OCI-LY1 (cell line): ENCODE measurements at regions not wholly inside any gene's neighbourhood (a gene's known extent, or its start where the extent isn't known, plus 50 kb on each side); places are given as distances from the start of the nearest gene placed in this dataset.

Experiments
- H2AFZ ChIP-seq: fragments of 200-600 bp; sonication (generic), shearing (Covaris generic); 2 replicates; pipeline ENCODE4 v1.6.0; 2014; ENCODE audit warnings: antibody characterized with exemption, mild to moderate bottlenecking, low read length
- H3F3A ChIP-seq: fragments of 200-600 bp; sonication (generic), shearing (Covaris generic); 2 replicates; pipeline ENCODE4 v1.6.0; 2014; ENCODE audit warnings: mild to moderate bottlenecking, antibody characterized with exemption, low read length, moderate library complexity; ENCODE audit not compliant: insufficient read depth
- H3K27ac ChIP-seq: fragments of 200-600 bp; sonication (generic); 2 replicates; pipeline ENCODE4 v1.5.1; 2014; ENCODE audit warnings: low read length, mixed run types, mild to moderate bottlenecking, low read depth; ENCODE audit not compliant: poor library complexity, severe bottlenecking
- H3K27me3 ChIP-seq: fragments of 200-600 bp; sonication (generic); 2 replicates; pipeline ENCODE4 v1.6.0; 2014; ENCODE audit warnings: antibody characterized with exemption, mild to moderate bottlenecking, low read length, moderate library complexity; ENCODE audit not compliant: insufficient read depth
- H3K36me3 ChIP-seq: fragments of 200-600 bp; sonication (generic); 2 replicates; pipeline ENCODE4 v1.6.1; 2014; ENCODE audit warnings: mild to moderate bottlenecking, antibody characterized with exemption, low read length, moderate library complexity, mixed read lengths; ENCODE audit not compliant: insufficient read depth
- H3K4me1 ChIP-seq: fragments of 200-600 bp; sonication (generic); 2 replicates; pipeline ENCODE4 v1.5.1; 2014; ENCODE audit warnings: mild to moderate bottlenecking, low read length, moderate library complexity; ENCODE audit not compliant: insufficient read depth, severe bottlenecking
- H3K4me2 ChIP-seq: fragments of 200-600 bp; sonication (generic), shearing (Covaris generic); 2 replicates; pipeline ENCODE4 v1.6.1; 2014; ENCODE audit warnings: low read length
- H3K4me3 ChIP-seq: fragments of 200-600 bp; sonication (generic); 2 replicates; pipeline ENCODE4 v1.5.1; 2014; ENCODE audit warnings: low read length, low read depth, mild to moderate bottlenecking, mixed read lengths; ENCODE audit not compliant: poor library complexity, severe bottlenecking
- H3K79me2 ChIP-seq: fragments of 200-600 bp; shearing (Covaris generic); 2 replicates; pipeline ENCODE4 v1.6.1; 2016; ENCODE audit warnings: mixed run types, low read length, mixed read lengths; ENCODE audit not compliant: insufficient read depth
- H3K9ac ChIP-seq: fragments of 200-600 bp; sonication (generic), shearing (Covaris generic); 2 replicates; pipeline ENCODE4 v1.6.1; 2014; ENCODE audit warnings: mild to moderate bottlenecking, low read length, mixed read lengths
- H3K9me2 ChIP-seq: fragments of 200-600 bp; sonication (generic), shearing (Covaris generic); 2 replicates; pipeline ENCODE4 v1.6.1; 2014; ENCODE audit warnings: low read depth, mild to moderate bottlenecking, low read length, mixed read lengths
- H3K9me3 ChIP-seq: fragments of 200-600 bp; shearing (Covaris generic); 2 replicates; pipeline ENCODE4 v1.6.1; 2014; ENCODE audit warnings: low read length, mixed read lengths
- H4K20me1 ChIP-seq: fragments of 200-600 bp; sonication (generic), shearing (Covaris generic); 2 replicates; pipeline ENCODE4 v1.6.0; 2016; ENCODE audit warnings: mild to moderate bottlenecking, low read length; ENCODE audit not compliant: insufficient read depth
- EZH2 ChIP-seq: fragments of 200-600 bp; sonication (generic), shearing (Covaris generic); IDR thresholded peaks from 2 replicates; pipeline ENCODE4 v1.8.0; 2017; ENCODE audit warnings: borderline replicate concordance, mixed run types, mild to moderate bottlenecking, antibody characterized with exemption, low read length, moderate library complexity, mixed read lengths
- TF ChIP-seq, protein P1 (sequence below): fragments of 200-600 bp; sonication (generic), shearing (Covaris generic); IDR thresholded peaks from 2 replicates; pipeline ENCODE4 v1.5.1; 2017; ENCODE audit warnings: mild to moderate bottlenecking, antibody characterized with exemption, low read length, moderate library complexity, mixed read lengths

DNA sequence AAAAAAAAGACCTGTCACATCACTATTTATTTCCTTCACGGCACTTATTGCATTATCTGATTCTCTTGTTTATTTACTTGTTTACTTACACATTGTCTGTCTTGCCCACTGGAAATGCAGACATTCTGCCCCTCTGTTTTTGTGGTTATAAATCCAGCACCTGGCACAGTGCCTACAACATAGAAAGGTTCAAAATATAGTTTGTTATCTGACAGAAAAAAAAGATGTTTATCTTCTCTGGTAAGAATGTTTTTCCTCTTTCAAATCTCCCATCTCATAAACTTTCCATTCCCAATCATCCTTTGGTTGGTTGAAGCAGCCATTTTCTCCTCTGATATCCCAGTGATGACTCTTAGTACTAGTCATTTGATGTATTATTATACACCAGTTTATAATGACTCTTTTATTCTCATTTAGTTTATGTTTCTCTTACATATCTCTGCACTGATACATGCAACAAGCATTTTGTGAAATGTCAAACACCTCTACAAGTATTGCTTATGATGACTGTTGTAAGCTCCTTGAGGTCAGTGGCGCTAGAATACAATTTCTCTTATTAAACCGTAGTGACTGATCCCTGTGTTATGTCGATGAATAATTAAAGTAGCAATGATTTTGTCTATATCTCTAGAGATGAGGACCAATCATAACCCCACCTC lies 398.4 kb upstream of the TBL1XR1 start:
- H3K27ac ChIP-seq: no peak overlapping the region
- H3K27me3 ChIP-seq: no peaks in the 10 kb centered on the region
- no peaks in the 10 kb centered on the region for H4K20me1 ChIP-seq
- H3K9ac ChIP-seq: no peak overlapping the region
- no peak overlapping the region for H2AFZ ChIP-seq
- no peaks in the 10 kb centered on the region for H3K36me3 ChIP-seq
- no peaks in the 10 kb centered on the region for H3K9me3 ChIP-seq
- no peak overlapping the region for H3K4me2 ChIP-seq
- peaks cover 15% of the 10 kb centered on the region for H3K4me1 ChIP-seq
- H3K4me3 ChIP-seq: no peak overlapping the region
- TF ChIP-seq EZH2: no peak
- no peaks in the 10 kb centered on the region for H3K9me2 ChIP-seq
- no peaks in the 10 kb centered on the region for H3F3A ChIP-seq
- no peaks in the 10 kb centered on the region for H3K79me2 ChIP-seq

DNA sequence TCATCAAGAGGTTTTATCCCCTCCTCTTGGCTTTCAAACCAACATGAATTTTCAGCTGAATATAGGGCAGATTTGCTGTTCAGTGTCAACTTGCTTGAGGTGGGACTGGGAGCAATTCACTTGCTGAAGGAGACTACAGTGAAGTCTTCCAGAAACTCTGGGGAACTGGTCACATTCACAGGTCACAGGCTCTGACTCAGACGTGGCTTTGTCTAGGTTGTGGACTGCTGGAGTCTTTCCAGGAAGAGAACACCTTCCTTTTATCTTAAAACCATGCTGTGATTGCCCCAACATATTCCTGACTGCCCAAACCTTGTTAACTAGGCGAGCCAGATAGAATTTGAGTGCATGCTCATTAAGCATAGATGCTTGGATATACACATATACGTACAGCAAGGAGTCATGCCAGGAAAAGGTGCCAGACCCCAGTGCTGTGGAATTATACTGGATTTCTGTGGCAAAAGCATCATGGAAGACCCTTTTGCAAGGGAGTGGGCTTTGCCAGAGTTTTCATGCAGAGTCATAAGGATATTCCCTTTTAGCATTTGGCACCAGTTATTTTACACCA lies 399.1 kb upstream of the TBL1XR1 start:
- no peaks in the 10 kb centered on the region for H3F3A ChIP-seq
- peaks cover 15% of the 10 kb centered on the region for H3K4me1 ChIP-seq
- no peaks in the 10 kb centered on the region for H4K20me1 ChIP-seq
- TF ChIP-seq EZH2: no peak
- TF ChIP-seq, protein P1, sequence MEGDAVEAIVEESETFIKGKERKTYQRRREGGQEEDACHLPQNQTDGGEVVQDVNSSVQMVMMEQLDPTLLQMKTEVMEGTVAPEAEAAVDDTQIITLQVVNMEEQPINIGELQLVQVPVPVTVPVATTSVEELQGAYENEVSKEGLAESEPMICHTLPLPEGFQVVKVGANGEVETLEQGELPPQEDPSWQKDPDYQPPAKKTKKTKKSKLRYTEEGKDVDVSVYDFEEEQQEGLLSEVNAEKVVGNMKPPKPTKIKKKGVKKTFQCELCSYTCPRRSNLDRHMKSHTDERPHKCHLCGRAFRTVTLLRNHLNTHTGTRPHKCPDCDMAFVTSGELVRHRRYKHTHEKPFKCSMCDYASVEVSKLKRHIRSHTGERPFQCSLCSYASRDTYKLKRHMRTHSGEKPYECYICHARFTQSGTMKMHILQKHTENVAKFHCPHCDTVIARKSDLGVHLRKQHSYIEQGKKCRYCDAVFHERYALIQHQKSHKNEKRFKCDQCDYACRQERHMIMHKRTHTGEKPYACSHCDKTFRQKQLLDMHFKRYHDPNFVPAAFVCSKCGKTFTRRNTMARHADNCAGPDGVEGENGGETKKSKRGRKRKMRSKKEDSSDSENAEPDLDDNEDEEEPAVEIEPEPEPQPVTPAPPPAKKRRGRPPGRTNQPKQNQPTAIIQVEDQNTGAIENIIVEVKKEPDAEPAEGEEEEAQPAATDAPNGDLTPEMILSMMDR: no peak
- H2AFZ ChIP-seq: no peak overlapping the region
- no peak overlapping the region for H3K4me2 ChIP-seq
- no peaks in the 10 kb centered on the region for H3K9me2 ChIP-seq
- no peak overlapping the region for H3K9ac ChIP-seq
- H3K27ac ChIP-seq: no peak overlapping the region
- no peaks in the 10 kb centered on the region for H3K9me3 ChIP-seq
- no peaks in the 10 kb centered on the region for H3K27me3 ChIP-seq
- H3K4me3 ChIP-seq: no peak overlapping the region
- H3K36me3 ChIP-seq: no peaks in the 10 kb centered on the region
- H3K79me2 ChIP-seq: no peaks in the 10 kb centered on the region

DNA sequence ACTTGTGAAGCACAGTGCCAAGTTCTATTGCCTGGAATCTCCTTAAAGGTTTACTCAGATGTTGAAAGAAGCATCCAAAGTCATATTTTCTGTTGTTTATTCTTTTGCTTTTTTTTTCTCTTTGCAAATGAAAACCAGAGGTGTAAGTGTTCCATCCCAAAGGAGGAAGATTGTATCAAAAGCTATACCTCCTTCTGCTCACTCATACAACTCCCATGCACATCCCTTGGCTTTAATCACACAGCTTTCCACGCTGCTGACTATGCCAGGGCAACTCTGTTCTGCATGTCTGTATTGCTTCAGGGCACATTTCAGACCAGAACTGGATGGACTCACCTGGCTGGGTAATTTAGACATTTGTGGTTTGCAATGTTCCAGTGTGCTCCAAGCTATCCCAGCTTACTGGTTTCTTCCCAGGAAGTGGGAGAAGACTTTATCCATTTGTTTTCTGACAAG lies 399.6 kb upstream of the TBL1XR1 start:
- Histone ChIP-seq H3K4me1 (peaks cover 15% of the 10 kb centered on the region), H3K36me3 (no peaks in the 10 kb centered on the region), H3K9me3 (no peaks in the 10 kb centered on the region), H3K79me2 (no peaks in the 10 kb centered on the region), H3K9ac (no peak overlapping the region), H3K9me2 (no peaks in the 10 kb centered on the region), H2AFZ (no peak overlapping the region), H3K4me2 (no peak overlapping the region), H3F3A (no peaks in the 10 kb centered on the region), H3K4me3 (no peak overlapping the region), H3K27ac (no peak overlapping the region), H4K20me1 (no peaks in the 10 kb centered on the region), H3K27me3 (no peaks in the 10 kb centered on the region)
- TF ChIP-seq EZH2: no peak
- TF ChIP-seq, protein P1: no peak
